GM13976 (cell line): ENCODE measurements at regions not wholly inside any gene's neighbourhood (a gene's known extent, or its start where the extent isn't known, plus 50 kb on each side); places are given as distances from the start of the nearest gene placed in this dataset.
"Not testable (repeated sequence)": the region's sequence is repeated elsewhere in the genome, so short reads cannot be mapped to it uniquely, and the experiment has no call there.

Experiments
- DNase-seq: peaks from one replicate; pipeline ENCODE4 v3.0.0; 2012; ENCODE audit warnings: low spot score
- CTCF ChIP-seq: IDR thresholded peaks from 2 replicates; pipeline ENCODE4 v1.5.1; 2012; ENCODE audit warnings: borderline replicate concordance, mild to moderate bottlenecking; ENCODE audit not compliant: insufficient read depth; ENCODE audit errors: extremely low read depth, missing control alignments, control extremely low read depth
- in situ Hi-C: fragments of 300-500 bp; cut with MboI; formaldehyde crosslinking; loops from one replicate; pipeline ENCODE4 v1.12.0; 2022; ENCODE audit warnings: low sequenced_read_pairs, mixed read lengths, inconsistent platforms; ENCODE audit not compliant: unreplicated experiment

GRCh38 chr3:195999176-195999575 is 82.7 kb downstream of the TFRC start:
- in situ Hi-C loops, DNase-seq: not testable (repeated sequence)

GRCh38 chr3:195996314-195996713 is 85.6 kb downstream of the TFRC start:
- DNase-seq, in situ Hi-C loops: not testable (repeated sequence)

- in situ Hi-C loops, result not testable (repeated sequence)
These were observed 86.0 kb upstream of the TNK2 start for GRCh38 chr3:195994343-195994742.

GRCh38 chr3:195993671-195994070 is 85.3 kb upstream of the TNK2 start:
- DNase-seq, in situ Hi-C loops: not testable (repeated sequence)

More at GRCh38 chr3:195994343-195994742, 86.0 kb upstream of the TNK2 start:
- TF ChIP-seq CTCF, result peak; percentile 30
- peak; percentile 23 for DNase-seq

- DNase-seq, in situ Hi-C loops: not testable (repeated sequence)
These were observed 84.7 kb upstream of the TNK2 start for GRCh38 chr3:195992956-195993595.

- DNase-seq, in situ Hi-C loops: not testable (repeated sequence)
These were observed 83.6 kb upstream of the TNK2 start for GRCh38 chr3:195991986-195992385.

- DNase-seq, in situ Hi-C loops: not testable (repeated sequence)
These were observed 82.9 kb upstream of the TNK2 start for GRCh38 chr3:195991243-195991642.

GRCh38 chr3:195990841-195991174 is 82.5 kb upstream of the TNK2 start:
- in situ Hi-C loops, result not testable (repeated sequence)

GRCh38 chr3:195989921-195990840 is 81.8 kb upstream of the TNK2 start:
- in situ Hi-C loops, result not testable (repeated sequence)
- DNase-seq, result peak; percentile 66

More at GRCh38 chr3:195990841-195991174, 82.5 kb upstream of the TNK2 start:
- not testable (repeated sequence) for DNase-seq

GRCh38 chr3:195989197-195989920 is 81.0 kb upstream of the TNK2 start:
- in situ Hi-C loops, result not testable (repeated sequence)

GRCh38 chr3:195988764-195989163 is 80.4 kb upstream of the TNK2 start:
- in situ Hi-C loops, DNase-seq: not testable (repeated sequence)

More at GRCh38 chr3:195989197-195989920, 81.0 kb upstream of the TNK2 start:
- not testable (repeated sequence) for DNase-seq

- DNase-seq, in situ Hi-C loops: not testable (repeated sequence)
These were observed 78.7 kb upstream of the TNK2 start for GRCh38 chr3:195987001-195987400.

- in situ Hi-C loops, DNase-seq: not testable (repeated sequence)
These were observed 78.2 kb upstream of the TNK2 start for GRCh38 chr3:195986576-195986975.

- DNase-seq, in situ Hi-C loops: not testable (repeated sequence)
These were observed 77.1 kb upstream of the TNK2 start for GRCh38 chr3:195985348-195985920.

GRCh38 chr3:195984392-195985030 is 76.2 kb upstream of the TNK2 start:
- DNase-seq, in situ Hi-C loops: not testable (repeated sequence)

- in situ Hi-C loops, DNase-seq: not testable (repeated sequence)
These were observed 75.5 kb upstream of the TNK2 start for GRCh38 chr3:195983880-195984279.

- in situ Hi-C loops, DNase-seq: not testable (repeated sequence)
These were observed 74.4 kb upstream of the TNK2 start for GRCh38 chr3:195982754-195983153.
